C4-2B (cell line): ENCODE measurements at regions not wholly inside any gene's neighbourhood (a gene's known extent, or its start where the extent isn't known, plus 50 kb on each side); places are given as distances from the start of the nearest gene placed in this dataset.

ENCODE experiments used
- H3K27ac ChIP-seq: fragments of 450-650 bp; 2 replicates; pipeline ENCODE4 v1.5.1; 2017
- CTCF ChIP-seq: fragments of 450-650 bp; conservative IDR thresholded peaks from 2 replicates; pipeline ENCODE4 v1.5.1; 2017; ENCODE audit warnings: mild to moderate bottlenecking
- ZFX ChIP-seq: fragments of 450-650 bp; IDR thresholded peaks from 2 replicates; pipeline ENCODE4 v1.6.1; 2017

GRCh38 chr4:81622028-81622427, 150.3 kb upstream of the RASGEF1B start:
- no peak for TF ChIP-seq ZFX
- no peak overlapping the region for H3K27ac ChIP-seq

GRCh38 chr4:81621490-81621889, 149.8 kb upstream of the RASGEF1B start:
- TF ChIP-seq ZFX (no peak), CTCF (no peak)

GRCh38 chr4:81620442-81620841, 148.7 kb upstream of the RASGEF1B start:
- H3K27ac ChIP-seq = no peak overlapping the region
- TF ChIP-seq CTCF (no peak), ZFX (no peak)

More at GRCh38 chr4:81621490-81621889, 149.8 kb upstream of the RASGEF1B start:
- no peak overlapping the region for H3K27ac ChIP-seq

GRCh38 chr4:81617545-81617944, 145.8 kb upstream of the RASGEF1B start:
- H3K27ac ChIP-seq = no peak overlapping the region
- TF ChIP-seq ZFX (no peak), CTCF (no peak)

- no peak overlapping the region for H3K27ac ChIP-seq
- TF ChIP-seq ZFX (no peak), CTCF (no peak)
These were observed 139.5 kb upstream of the RASGEF1B start for GRCh38 chr4:81611221-81611620.

GRCh38 chr4:81609844-81610243, 138.1 kb upstream of the RASGEF1B start:
- no peak overlapping the region for H3K27ac ChIP-seq
- TF ChIP-seq CTCF (no peak), ZFX (no peak)

- TF ChIP-seq CTCF (no peak), ZFX (no peak)
- no peak overlapping the region for H3K27ac ChIP-seq
These were observed 136.2 kb upstream of the RASGEF1B start for GRCh38 chr4:81607950-81608349.

GRCh38 chr4:81606801-81607501, 135.2 kb upstream of the RASGEF1B start:
- no peak for TF ChIP-seq ZFX
- no peak for TF ChIP-seq CTCF
- no peak overlapping the region for H3K27ac ChIP-seq
